GM23248 (cell line): ENCODE measurements at regions not wholly inside any gene's neighbourhood (a gene's known extent, or its start where the extent isn't known, plus 50 kb on each side); places are given as distances from the start of the nearest gene placed in this dataset.

Experiments used
- DNase-seq: peaks from one replicate; pipeline ENCODE4 v3.0.0-alpha.2; 2015
- H2AFZ ChIP-seq: fragments of 200-600 bp; sonication (generic); 2 replicates; pipeline ENCODE4 v1.6.1; 2016; ENCODE audit warnings: antibody characterized with exemption
- H3F3A ChIP-seq: fragments of 200-600 bp; sonication (generic); 2 replicates; pipeline ENCODE4 v1.6.1; 2016; ENCODE audit warnings: mild to moderate bottlenecking, antibody characterized with exemption, mixed run types; ENCODE audit not compliant: insufficient read depth
- H3K27ac ChIP-seq: fragments of 200-600 bp; sonication (generic); 2 replicates; pipeline ENCODE4 v1.5.1; 2016; ENCODE audit warnings: mild to moderate bottlenecking
- H3K27me3 ChIP-seq: fragments of 200-600 bp; sonication (generic); replicated peaks from 2 replicates; pipeline ENCODE4 v1.6.1; 2016; ENCODE audit warnings: mild to moderate bottlenecking; ENCODE audit not compliant: insufficient read depth
- H3K36me3 ChIP-seq: fragments of 200-600 bp; sonication (generic); 2 replicates; pipeline ENCODE4 v1.6.1; 2016; ENCODE audit warnings: low read depth, mild to moderate bottlenecking
- H3K4me1 ChIP-seq: fragments of 200-600 bp; sonication (generic); 2 replicates; pipeline ENCODE4 v1.6.1; 2016; ENCODE audit warnings: mild to moderate bottlenecking; ENCODE audit not compliant: insufficient read depth
- H3K4me2 ChIP-seq: fragments of 200-600 bp; sonication (generic); one replicate; pipeline ENCODE4 v1.6.1; 2016; ENCODE audit warnings: mild to moderate bottlenecking; ENCODE audit not compliant: unreplicated experiment
- H3K4me3 ChIP-seq: fragments of 200-600 bp; sonication (generic); 2 replicates; pipeline ENCODE4 v1.5.1; 2016; ENCODE audit warnings: mild to moderate bottlenecking
- H3K79me2 ChIP-seq: fragments of 200-600 bp; sonication (generic); 2 replicates; pipeline ENCODE4 v1.6.1; 2016; ENCODE audit warnings: mild to moderate bottlenecking; ENCODE audit not compliant: insufficient read depth
- H3K9ac ChIP-seq: fragments of 200-600 bp; sonication (generic); 2 replicates; pipeline ENCODE4 v1.6.1; 2016; ENCODE audit warnings: mild to moderate bottlenecking
- H3K9me2 ChIP-seq: fragments of 200-600 bp; sonication (generic); 2 replicates; pipeline ENCODE4 v1.6.1; 2016; ENCODE audit warnings: mixed run types, mild to moderate bottlenecking, moderate library complexity; ENCODE audit not compliant: insufficient read depth
- H3K9me3 ChIP-seq: fragments of 200-600 bp; sonication (generic); one replicate; pipeline ENCODE4 v1.6.1; 2017; ENCODE audit warnings: low read depth
- H4K20me1 ChIP-seq: fragments of 200-600 bp; sonication (generic); 2 replicates; pipeline ENCODE4 v1.6.0; 2016; ENCODE audit not compliant: insufficient read depth
- EZH2 ChIP-seq: fragments of 200-600 bp; sonication (generic); IDR thresholded peaks from 2 replicates; pipeline ENCODE4 v1.6.1; 2018; ENCODE audit warnings: antibody characterized with exemption, mild to moderate bottlenecking; ENCODE audit not compliant: insufficient read depth, poor library complexity, severe bottlenecking
- EZH2phosphoT487 ChIP-seq: fragments of 200-600 bp; sonication (generic); IDR thresholded peaks from 2 replicates; pipeline ENCODE4 v1.6.1; 2018; ENCODE audit warnings: antibody characterized with exemption, moderate library complexity, mild to moderate bottlenecking, low read depth; ENCODE audit not compliant: insufficient read depth
- WGBS, 2 experiments: methylation state at CpG; one replicate each; pipeline ENCODE4 v1.1.6; 2015 to 2017; ENCODE audit warnings: low lambda C conversion rate in 2 of 2, low coverage in 1 of 2; ENCODE audit errors: missing lambda C conversion rate in 2 of 2; 5-methylcytosine and 5-hydroxymethylcytosine counted together
- in situ Hi-C: fragments of 300-500 bp; cut with MboI; formaldehyde crosslinking; loops from 2 replicates; pipeline ENCODE4 v1.15.0; 2020

DNA sequence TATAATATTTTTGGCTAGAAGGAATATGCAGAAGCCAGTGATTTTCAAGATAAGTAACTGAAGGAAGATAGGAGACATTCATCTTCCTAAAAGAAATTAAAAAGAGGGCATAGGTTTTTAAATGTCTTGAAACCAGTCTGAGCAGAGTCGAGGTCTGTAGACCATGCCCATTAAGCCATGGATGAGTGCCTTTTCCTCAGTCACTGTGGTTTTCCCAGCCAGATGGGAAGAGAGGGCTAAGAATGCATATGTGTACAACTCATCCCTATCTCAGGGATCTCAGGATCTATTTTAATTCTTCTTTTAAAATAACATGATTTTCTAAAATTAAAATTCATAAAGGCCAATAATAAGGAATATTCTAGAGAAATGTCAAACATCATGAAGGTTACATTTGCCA, 112.8 kb downstream of the PPP1R3A start:
- DNase-seq: no peak
- no peaks in the 10 kb centered on the region for H3K4me1 ChIP-seq
- TF ChIP-seq EZH2phosphoT487 (no peak), EZH2 (no peak)
- no peak overlapping the region for H3K9ac ChIP-seq
- H3K36me3 ChIP-seq: no peaks in the 10 kb centered on the region
- H3K27me3 ChIP-seq: no peaks in the 10 kb centered on the region
- H3K4me3 ChIP-seq: no peak overlapping the region
- H3F3A ChIP-seq: no peaks in the 10 kb centered on the region
- no peaks in the 10 kb centered on the region for H3K9me2 ChIP-seq
- in situ Hi-C loops: no loop called here
- no peak overlapping the region for H3K27ac ChIP-seq
- no peak overlapping the region for H3K4me2 ChIP-seq
- no peaks in the 10 kb centered on the region for H3K79me2 ChIP-seq
- WGBS, 2 experiments: 0% methylated on average over 1 of the region's 1 CpG
- no peaks in the 10 kb centered on the region for H3K9me3 ChIP-seq
- H4K20me1 ChIP-seq: no peaks in the 10 kb centered on the region
- H2AFZ ChIP-seq: no peak overlapping the region

DNA sequence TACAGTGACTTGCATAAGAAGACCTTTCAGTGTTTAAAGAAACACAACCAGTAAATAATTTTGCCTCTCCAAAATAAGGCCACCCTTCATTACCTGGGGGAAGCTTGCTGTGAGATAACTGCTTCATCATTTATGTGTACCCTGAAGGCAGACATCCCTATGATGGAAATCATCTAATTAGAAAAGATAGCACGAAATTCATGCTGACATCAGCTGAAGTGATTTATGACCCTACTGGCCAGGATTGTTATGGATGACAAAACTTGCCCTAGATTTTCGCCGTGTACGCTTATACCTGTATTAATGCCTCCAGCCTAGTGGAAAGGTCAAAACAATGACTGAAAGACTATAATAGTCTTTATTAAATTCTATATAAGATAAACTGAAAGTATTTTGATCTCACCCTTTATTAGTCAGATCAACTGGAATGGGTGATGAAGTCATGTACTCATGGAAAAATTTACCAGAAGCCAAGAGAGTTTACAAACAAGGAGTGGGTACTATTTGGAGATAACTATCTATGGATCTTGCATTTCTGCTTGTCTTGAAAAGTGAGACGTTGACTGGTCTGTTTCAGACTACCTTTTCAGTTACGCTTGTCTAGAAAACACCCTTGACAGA, 114.2 kb downstream of the PPP1R3A start:
- Histone ChIP-seq H3K4me2 (no peak overlapping the region), H3K27me3 (no peaks in the 10 kb centered on the region), H4K20me1 (no peaks in the 10 kb centered on the region), H3K36me3 (no peaks in the 10 kb centered on the region), H3K79me2 (no peaks in the 10 kb centered on the region), H3K9me3 (no peaks in the 10 kb centered on the region), H3K4me1 (no peaks in the 10 kb centered on the region), H3F3A (no peaks in the 10 kb centered on the region), H3K27ac (no peak overlapping the region), H3K9me2 (no peaks in the 10 kb centered on the region), H2AFZ (no peak overlapping the region), H3K4me3 (no peak overlapping the region), H3K9ac (no peak overlapping the region)
- peak; percentile 22 for DNase-seq
- TF ChIP-seq EZH2 (no peak), EZH2phosphoT487 (no peak)
- in situ Hi-C loops: no loop called here
- WGBS, 2 experiments: 51 to 60% methylated on average over 6 of the region's 6 CpGs

DNA sequence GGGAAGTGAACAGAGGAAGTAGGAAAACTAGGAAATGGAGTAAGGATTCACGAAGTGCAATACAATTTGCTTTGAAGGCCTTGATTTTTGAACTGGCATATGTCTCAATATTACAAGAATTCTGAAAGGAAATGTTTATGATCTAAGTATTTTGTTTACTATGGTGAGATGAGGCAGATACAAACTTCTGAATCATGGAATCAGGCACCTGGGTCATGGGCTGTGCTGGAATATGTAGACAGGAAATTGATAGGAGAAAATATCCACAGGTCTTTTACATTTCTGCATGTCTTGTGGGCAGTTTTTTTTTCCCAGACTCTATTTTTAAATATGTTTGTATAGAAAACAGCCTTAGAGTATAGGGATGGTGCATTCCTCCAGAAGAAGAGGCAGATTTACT, 117.1 kb downstream of the PPP1R3A start:
- H3K27ac ChIP-seq: no peak overlapping the region
- no peak overlapping the region for H3K4me2 ChIP-seq
- peaks cover 7% of the 10 kb centered on the region for H3K4me1 ChIP-seq
- H3F3A ChIP-seq: no peaks in the 10 kb centered on the region
- no peak overlapping the region for H3K9ac ChIP-seq
- H3K79me2 ChIP-seq: no peaks in the 10 kb centered on the region
- no peaks in the 10 kb centered on the region for H3K9me3 ChIP-seq
- WGBS, 2 experiments: 10 to 23% methylated on average over 1 of the region's 1 CpG
- H3K36me3 ChIP-seq: no peaks in the 10 kb centered on the region
- in situ Hi-C loops: no loop called here
- no peaks in the 10 kb centered on the region for H3K9me2 ChIP-seq
- H3K4me3 ChIP-seq: no peak overlapping the region
- no peak overlapping the region for H2AFZ ChIP-seq
- TF ChIP-seq EZH2phosphoT487: no peak
- TF ChIP-seq EZH2: no peak
- no peaks in the 10 kb centered on the region for H4K20me1 ChIP-seq
- no peaks in the 10 kb centered on the region for H3K27me3 ChIP-seq
- DNase-seq: no peak

DNA sequence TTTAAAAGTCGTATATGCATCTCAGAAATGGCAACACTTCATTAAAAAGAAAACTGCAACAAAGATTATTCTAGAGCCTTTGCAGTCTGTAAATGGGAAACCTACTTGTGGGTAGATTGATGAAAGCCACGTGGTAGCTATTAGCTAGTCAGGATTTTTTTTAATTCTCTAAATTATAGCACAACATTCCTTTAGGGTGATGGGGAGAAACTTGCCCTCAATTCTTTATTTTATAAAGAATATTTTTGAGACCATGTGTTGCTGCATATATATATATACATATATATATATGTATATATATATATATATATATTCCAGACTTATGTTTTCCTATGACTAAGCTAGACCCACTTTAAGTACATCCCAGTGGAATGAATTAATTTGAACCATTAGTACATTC, 118.0 kb downstream of the PPP1R3A start:
- no peaks in the 10 kb centered on the region for H3K9me2 ChIP-seq
- no peak overlapping the region for H3K9ac ChIP-seq
- 0 out of 2 replicates have a peak, but pooled peaks cover 5% of the 10 kb centered on the region for H3F3A ChIP-seq
- H4K20me1 ChIP-seq: no peaks in the 10 kb centered on the region
- no peak overlapping the region for H3K4me2 ChIP-seq
- no peak overlapping the region for H3K27ac ChIP-seq
- no peaks in the 10 kb centered on the region for H3K27me3 ChIP-seq
- WGBS, 2 experiments: 2 to 7% methylated on average over 2 of the region's 2 CpGs
- no peaks in the 10 kb centered on the region for H3K36me3 ChIP-seq
- no peak for DNase-seq
- in situ Hi-C loops: no loop called here
- peaks cover 17% of the 10 kb centered on the region for H3K4me1 ChIP-seq
- no peak for TF ChIP-seq EZH2
- TF ChIP-seq EZH2phosphoT487: no peak
- H2AFZ ChIP-seq: no peak overlapping the region
- no peak overlapping the region for H3K4me3 ChIP-seq
- no peaks in the 10 kb centered on the region for H3K9me3 ChIP-seq
- no peaks in the 10 kb centered on the region for H3K79me2 ChIP-seq

DNA sequence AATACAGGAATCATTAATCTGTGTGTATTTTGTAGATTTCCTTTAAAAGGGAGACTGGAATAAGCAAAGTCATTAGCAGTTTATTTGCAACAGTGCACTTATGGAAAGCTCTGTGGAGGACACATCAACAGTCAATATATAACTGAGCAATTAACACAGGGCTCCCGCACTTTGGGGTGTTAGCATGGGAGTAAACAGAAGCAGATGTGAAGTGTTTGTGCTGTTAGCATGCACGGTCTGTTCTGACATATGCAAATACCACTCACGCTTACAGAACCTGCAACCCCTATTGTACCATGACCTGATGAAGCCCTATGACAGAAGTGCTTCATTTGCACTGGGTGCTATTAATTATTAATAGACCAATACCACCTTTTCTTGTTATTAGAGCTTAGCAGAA, 118.9 kb downstream of the PPP1R3A start:
- Histone ChIP-seq H3K79me2 (no peaks in the 10 kb centered on the region), H2AFZ (no peak overlapping the region), H3K4me3 (no peak overlapping the region), H4K20me1 (no peaks in the 10 kb centered on the region), H3K27ac (no peak overlapping the region), H3K9me2 (no peaks in the 10 kb centered on the region), H3K9ac (no peak overlapping the region), H3K9me3 (no peaks in the 10 kb centered on the region), H3K36me3 (no peaks in the 10 kb centered on the region), H3K4me2 (no peak overlapping the region), H3F3A (0 out of 2 replicates have a peak, but pooled peaks cover 8% of the 10 kb centered on the region), H3K27me3 (no peaks in the 10 kb centered on the region), H3K4me1 (peaks cover 18% of the 10 kb centered on the region)
- in situ Hi-C loops: no loop called here
- WGBS, 2 experiments: 19% methylated on average over 3 of the region's 3 CpGs
- TF ChIP-seq EZH2 (no peak), EZH2phosphoT487 (no peak)
- no peak for DNase-seq
